Panc1 (cell line): ENCODE measurements at regions not wholly inside any gene's neighbourhood (a gene's known extent, or its start where the extent isn't known, plus 50 kb on each side); places are given as distances from the start of the nearest gene placed in this dataset.

ENCODE experiments used
- POLR2AphosphoS5 ChIP-seq: IDR thresholded peaks from 2 replicates; pipeline ENCODE4 v1.6.1; 2012; ENCODE audit warnings: mild to moderate bottlenecking, low read depth, low read length, moderate library complexity
- SIN3A ChIP-seq: IDR thresholded peaks from 2 replicates; pipeline ENCODE4 v1.6.1; 2012; ENCODE audit warnings: low read depth, mild to moderate bottlenecking, low read length, moderate library complexity, borderline replicate concordance; ENCODE audit not compliant: insufficient read depth
- TF ChIP-seq, protein P1 (sequence below): fragments of 450-650 bp; IDR thresholded peaks from 2 replicates; pipeline ENCODE4 v1.5.1; 2017; ENCODE audit warnings: mild to moderate bottlenecking
- TF ChIP-seq, protein P2 (sequence below), 2 experiments: IDR thresholded peaks; 2 replicates each; pipeline ENCODE4 v1.6.1; 2011 to 2012; ENCODE audit warnings: low read depth in 2 of 2, control low read depth in 1 of 2, low read length in 1 of 2, mild to moderate bottlenecking in 1 of 2, moderate library complexity in 1 of 2; ENCODE audit not compliant: insufficient read depth in 1 of 2

GRCh38 chr1:60634106-60634505 is 448.3 kb upstream of the NFIA start:
- TF ChIP-seq, protein P1, sequence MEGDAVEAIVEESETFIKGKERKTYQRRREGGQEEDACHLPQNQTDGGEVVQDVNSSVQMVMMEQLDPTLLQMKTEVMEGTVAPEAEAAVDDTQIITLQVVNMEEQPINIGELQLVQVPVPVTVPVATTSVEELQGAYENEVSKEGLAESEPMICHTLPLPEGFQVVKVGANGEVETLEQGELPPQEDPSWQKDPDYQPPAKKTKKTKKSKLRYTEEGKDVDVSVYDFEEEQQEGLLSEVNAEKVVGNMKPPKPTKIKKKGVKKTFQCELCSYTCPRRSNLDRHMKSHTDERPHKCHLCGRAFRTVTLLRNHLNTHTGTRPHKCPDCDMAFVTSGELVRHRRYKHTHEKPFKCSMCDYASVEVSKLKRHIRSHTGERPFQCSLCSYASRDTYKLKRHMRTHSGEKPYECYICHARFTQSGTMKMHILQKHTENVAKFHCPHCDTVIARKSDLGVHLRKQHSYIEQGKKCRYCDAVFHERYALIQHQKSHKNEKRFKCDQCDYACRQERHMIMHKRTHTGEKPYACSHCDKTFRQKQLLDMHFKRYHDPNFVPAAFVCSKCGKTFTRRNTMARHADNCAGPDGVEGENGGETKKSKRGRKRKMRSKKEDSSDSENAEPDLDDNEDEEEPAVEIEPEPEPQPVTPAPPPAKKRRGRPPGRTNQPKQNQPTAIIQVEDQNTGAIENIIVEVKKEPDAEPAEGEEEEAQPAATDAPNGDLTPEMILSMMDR: no peak
- TF ChIP-seq, protein P2, sequence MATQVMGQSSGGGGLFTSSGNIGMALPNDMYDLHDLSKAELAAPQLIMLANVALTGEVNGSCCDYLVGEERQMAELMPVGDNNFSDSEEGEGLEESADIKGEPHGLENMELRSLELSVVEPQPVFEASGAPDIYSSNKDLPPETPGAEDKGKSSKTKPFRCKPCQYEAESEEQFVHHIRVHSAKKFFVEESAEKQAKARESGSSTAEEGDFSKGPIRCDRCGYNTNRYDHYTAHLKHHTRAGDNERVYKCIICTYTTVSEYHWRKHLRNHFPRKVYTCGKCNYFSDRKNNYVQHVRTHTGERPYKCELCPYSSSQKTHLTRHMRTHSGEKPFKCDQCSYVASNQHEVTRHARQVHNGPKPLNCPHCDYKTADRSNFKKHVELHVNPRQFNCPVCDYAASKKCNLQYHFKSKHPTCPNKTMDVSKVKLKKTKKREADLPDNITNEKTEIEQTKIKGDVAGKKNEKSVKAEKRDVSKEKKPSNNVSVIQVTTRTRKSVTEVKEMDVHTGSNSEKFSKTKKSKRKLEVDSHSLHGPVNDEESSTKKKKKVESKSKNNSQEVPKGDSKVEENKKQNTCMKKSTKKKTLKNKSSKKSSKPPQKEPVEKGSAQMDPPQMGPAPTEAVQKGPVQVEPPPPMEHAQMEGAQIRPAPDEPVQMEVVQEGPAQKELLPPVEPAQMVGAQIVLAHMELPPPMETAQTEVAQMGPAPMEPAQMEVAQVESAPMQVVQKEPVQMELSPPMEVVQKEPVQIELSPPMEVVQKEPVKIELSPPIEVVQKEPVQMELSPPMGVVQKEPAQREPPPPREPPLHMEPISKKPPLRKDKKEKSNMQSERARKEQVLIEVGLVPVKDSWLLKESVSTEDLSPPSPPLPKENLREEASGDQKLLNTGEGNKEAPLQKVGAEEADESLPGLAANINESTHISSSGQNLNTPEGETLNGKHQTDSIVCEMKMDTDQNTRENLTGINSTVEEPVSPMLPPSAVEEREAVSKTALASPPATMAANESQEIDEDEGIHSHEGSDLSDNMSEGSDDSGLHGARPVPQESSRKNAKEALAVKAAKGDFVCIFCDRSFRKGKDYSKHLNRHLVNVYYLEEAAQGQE (IDR thresholded peaks at IDR 0.05; ENCODE audit: insufficient read depth in 1 of 2, low read depth in 2 of 2, low read length in 1 of 2): no peak
- TF ChIP-seq SIN3A (no peak), POLR2AphosphoS5 (no peak)
